Osteocyte (in vitro differentiated cells): ENCODE measurements at regions not wholly inside any gene's neighbourhood (a gene's known extent, or its start where the extent isn't known, plus 50 kb on each side); places are given as distances from the start of the nearest gene placed in this dataset.

Experiments used
- DNase-seq: peaks from one replicate; pipeline ENCODE4 v3.0.0; 2021; ENCODE audit warnings: mixed read lengths; ENCODE audit not compliant: unreplicated experiment; ENCODE audit errors: extremely low spot score
- H3K27ac Mint-ChIP-seq: one replicate; pipeline ENCODE4 v1.8.0; 2021; ENCODE audit warnings: mild to moderate bottlenecking, mixed read lengths; ENCODE audit not compliant: unreplicated experiment
- H3K27me3 Mint-ChIP-seq: one replicate; pipeline ENCODE4 v1.8.0; 2021; ENCODE audit warnings: mixed read lengths; ENCODE audit not compliant: unreplicated experiment
- H3K36me3 Mint-ChIP-seq: one replicate; pipeline ENCODE4 v1.8.0; 2021; ENCODE audit warnings: mixed read lengths; ENCODE audit not compliant: unreplicated experiment
- H3K4me1 Mint-ChIP-seq: one replicate; pipeline ENCODE4 v1.8.0; 2021; ENCODE audit warnings: mixed read lengths; ENCODE audit not compliant: unreplicated experiment
- H3K4me3 Mint-ChIP-seq: one replicate; pipeline ENCODE4 v1.8.0; 2021; ENCODE audit warnings: mild to moderate bottlenecking, moderate library complexity, mixed read lengths; ENCODE audit not compliant: unreplicated experiment
- H3K9me3 Mint-ChIP-seq: one replicate; pipeline ENCODE4 v1.8.0; 2021; ENCODE audit warnings: mixed read lengths; ENCODE audit not compliant: unreplicated experiment
- CTCF ChIP-seq: fragments of 200-600 bp; sonication (generic); IDR thresholded peaks from 2 replicates; pipeline ENCODE4 v1.5.0; 2021; ENCODE audit warnings: antibody characterized with exemption, mild to moderate bottlenecking, moderate library complexity

DNA sequence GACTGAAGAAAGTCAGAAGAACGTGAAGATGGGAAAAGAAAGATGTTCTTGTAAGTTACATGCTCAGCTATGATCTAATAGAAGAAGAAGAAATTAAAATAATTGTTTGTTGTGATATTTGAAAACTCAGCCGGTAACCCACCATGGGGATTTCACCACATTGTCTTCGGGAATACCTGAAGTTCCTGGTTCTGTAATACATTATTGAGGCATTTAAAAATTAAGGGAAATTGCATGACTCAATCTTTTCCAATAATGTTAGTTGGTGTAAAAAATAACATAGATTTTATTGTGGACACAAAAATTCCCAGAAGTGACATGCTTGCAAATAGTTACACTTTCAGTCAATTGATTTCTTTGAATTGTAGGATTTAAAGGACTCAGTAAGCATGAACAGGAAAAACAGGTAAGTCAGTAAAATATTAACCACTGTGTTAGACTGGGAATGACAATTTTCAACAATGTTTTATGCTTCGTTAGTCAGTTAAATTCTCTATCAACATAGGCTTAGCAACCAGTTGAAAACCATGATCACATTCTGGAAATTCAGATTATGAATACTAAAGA lies 745.1 kb downstream of the LTN1 start:
- H3K27ac Mint-ChIP-seq, result no peak overlapping the region
- no peaks in the 10 kb centered on the region for H3K27me3 Mint-ChIP-seq
- H3K4me1 Mint-ChIP-seq, result peaks cover 3% of the 10 kb centered on the region
- H3K4me3 Mint-ChIP-seq, result no peak overlapping the region
- no peak for TF ChIP-seq CTCF
- H3K36me3 Mint-ChIP-seq, result no peaks in the 10 kb centered on the region
- H3K9me3 Mint-ChIP-seq, result no peaks in the 10 kb centered on the region
- DNase-seq, result no peak

DNA sequence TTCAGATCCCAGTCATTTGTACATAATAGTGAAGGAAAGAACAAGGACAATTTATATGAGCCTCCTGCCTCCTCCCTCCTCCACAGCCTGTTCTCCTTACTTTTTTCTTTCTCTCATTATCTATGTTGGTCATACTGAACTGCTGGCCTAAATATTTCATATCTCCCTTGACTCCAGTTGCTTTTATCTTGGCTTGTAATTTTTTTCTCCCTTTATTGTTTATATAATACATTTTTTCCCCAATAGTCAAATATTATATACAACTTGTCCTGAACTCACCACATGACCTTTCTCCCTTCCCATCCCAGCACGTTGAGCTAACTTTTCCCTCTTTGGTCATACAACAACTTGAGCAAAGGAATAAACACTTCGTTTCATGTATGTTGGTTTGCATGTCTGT lies 752.1 kb downstream of the LTN1 start:
- H3K36me3 Mint-ChIP-seq, result no peaks in the 10 kb centered on the region
- peaks cover 3% of the 10 kb centered on the region for H3K9me3 Mint-ChIP-seq
- no peaks in the 10 kb centered on the region for H3K27me3 Mint-ChIP-seq
- H3K27ac Mint-ChIP-seq, result peak overlapping the region; percentile 2
- peaks cover 24% of the 10 kb centered on the region for H3K4me1 Mint-ChIP-seq
- H3K4me3 Mint-ChIP-seq, result no peak overlapping the region
- DNase-seq, result no peak
- no peak for TF ChIP-seq CTCF

DNA sequence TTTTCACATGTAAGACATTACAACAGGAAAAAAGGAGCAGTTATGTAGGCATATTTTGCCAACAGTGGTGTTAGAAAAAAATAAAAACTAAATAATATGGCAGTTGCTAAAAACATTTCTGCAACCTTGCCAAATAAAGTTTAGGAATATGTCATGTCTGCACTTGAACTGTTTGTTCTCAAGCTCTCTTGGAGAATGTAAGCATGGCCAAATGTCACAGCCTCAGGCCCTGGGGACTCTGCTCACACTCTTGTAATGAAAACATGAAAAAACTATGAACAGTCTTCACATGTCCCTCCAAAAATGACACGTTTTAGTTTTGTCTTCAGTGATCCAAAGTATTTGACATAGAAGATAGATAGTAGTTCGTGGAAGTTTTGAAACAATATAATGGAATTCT lies 753.3 kb downstream of the LTN1 start:
- no peak for DNase-seq
- H3K4me1 Mint-ChIP-seq, result peaks cover 26% of the 10 kb centered on the region
- H3K36me3 Mint-ChIP-seq, result no peaks in the 10 kb centered on the region
- H3K27ac Mint-ChIP-seq, result peak overlapping the region; percentile 45
- TF ChIP-seq CTCF, result no peak
- no peak overlapping the region for H3K4me3 Mint-ChIP-seq
- H3K9me3 Mint-ChIP-seq, result peaks cover 3% of the 10 kb centered on the region
- H3K27me3 Mint-ChIP-seq, result no peaks in the 10 kb centered on the region

DNA sequence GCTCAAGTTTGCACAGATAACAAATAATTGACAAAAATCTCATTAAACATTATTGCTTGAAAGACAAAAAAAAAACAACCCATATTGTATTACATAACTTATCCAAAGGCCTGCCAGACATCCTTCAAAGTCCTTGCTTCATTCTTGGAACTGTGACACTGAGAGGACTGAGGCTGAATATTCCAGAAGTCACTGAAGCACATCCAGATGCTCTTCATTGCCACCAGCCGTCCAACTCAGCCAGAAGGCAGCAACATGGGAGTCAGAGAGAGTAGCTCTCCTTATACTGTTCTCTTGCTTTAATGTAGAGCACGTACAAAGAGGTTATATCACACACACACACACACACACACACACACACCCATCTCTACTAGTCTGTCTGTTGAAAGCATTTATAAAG lies 755.0 kb downstream of the LTN1 start:
- H3K36me3 Mint-ChIP-seq, result no peaks in the 10 kb centered on the region
- peaks cover 3% of the 10 kb centered on the region for H3K9me3 Mint-ChIP-seq
- no peaks in the 10 kb centered on the region for H3K27me3 Mint-ChIP-seq
- H3K27ac Mint-ChIP-seq, result no peak overlapping the region
- no peak for TF ChIP-seq CTCF
- peaks cover 26% of the 10 kb centered on the region for H3K4me1 Mint-ChIP-seq
- no peak for DNase-seq
- H3K4me3 Mint-ChIP-seq, result no peak overlapping the region

GRCh38 chr21:28235169-28235895 lies 757.3 kb downstream of the LTN1 start:
- H3K4me1 Mint-ChIP-seq, result peaks cover 23% of the 10 kb centered on the region
- H3K9me3 Mint-ChIP-seq, result no peaks in the 10 kb centered on the region
- H3K27ac Mint-ChIP-seq, result no peak overlapping the region
- no peak overlapping the region for H3K4me3 Mint-ChIP-seq
- TF ChIP-seq CTCF, result peak; percentile 10
- no peak for DNase-seq
- H3K27me3 Mint-ChIP-seq, result no peaks in the 10 kb centered on the region
- no peaks in the 10 kb centered on the region for H3K36me3 Mint-ChIP-seq
